Ishikawa (cell line): ENCODE measurements at regions not wholly inside any gene's neighbourhood (a gene's known extent, or its start where the extent isn't known, plus 50 kb on each side); places are given as distances from the start of the nearest gene placed in this dataset.

Experiments used
- CEBPB ChIP-seq: IDR thresholded peaks from 2 replicates; pipeline ENCODE4 v1.6.1; 2012
- CREB1 ChIP-seq: IDR thresholded peaks from 2 replicates; pipeline ENCODE4 v1.6.1; 2012; ENCODE audit warnings: low read depth
- EGR1 ChIP-seq: IDR thresholded peaks from 2 replicates; pipeline ENCODE4 v1.6.1; 2012
- EP300 ChIP-seq: IDR thresholded peaks from 2 replicates; pipeline ENCODE4 v1.6.1; 2012; ENCODE audit warnings: borderline replicate concordance
- FOXM1 ChIP-seq: IDR thresholded peaks from 2 replicates; pipeline ENCODE4 v1.6.1; 2012; ENCODE audit warnings: low read depth, borderline replicate concordance
- MAX ChIP-seq: IDR thresholded peaks from 2 replicates; pipeline ENCODE4 v1.6.1; 2012
- NFIC ChIP-seq: IDR thresholded peaks from 2 replicates; pipeline ENCODE4 v1.6.1; 2012
- RAD21 ChIP-seq: IDR thresholded peaks from 2 replicates; pipeline ENCODE4 v1.6.1; 2012; ENCODE audit warnings: low read depth
- REST ChIP-seq: IDR thresholded peaks from 2 replicates; pipeline ENCODE4 v1.6.1; 2012; ENCODE audit warnings: low read depth, mild to moderate bottlenecking
- TAF1 ChIP-seq: IDR thresholded peaks from 2 replicates; pipeline ENCODE4 v1.6.1; 2012; ENCODE audit warnings: low read depth, mild to moderate bottlenecking
- TCF12 ChIP-seq: IDR thresholded peaks from 2 replicates; pipeline ENCODE4 v1.6.1; 2012; ENCODE audit warnings: low read depth
- TEAD4 ChIP-seq: IDR thresholded peaks from 2 replicates; pipeline ENCODE4 v1.6.1; 2012
- USF1 ChIP-seq: IDR thresholded peaks from 2 replicates; pipeline ENCODE4 v1.6.1; 2012
- YY1 ChIP-seq: IDR thresholded peaks from 2 replicates; pipeline ENCODE4 v1.6.1; 2012; ENCODE audit warnings: low read depth
- ZBTB7A ChIP-seq: IDR thresholded peaks from 2 replicates; pipeline ENCODE4 v1.6.1; 2012; ENCODE audit warnings: low read depth

GRCh38 chr5:84885485-84886258 is 501.0 kb upstream of the EDIL3 start:
- TF ChIP-seq TEAD4 (no peak), TCF12 (no peak), FOXM1 (no peak)

- TF ChIP-seq EGR1 (no peak), NFIC (no peak), ZBTB7A (no peak), REST (no peak)
Measured at GRCh38 chr5:84881737-84882136, 497.1 kb upstream of the EDIL3 start.

- TF ChIP-seq FOXM1 = no peak
- no peak for TF ChIP-seq USF1
- TF ChIP-seq MAX = no peak
- TF ChIP-seq YY1 = no peak
- no peak for TF ChIP-seq REST
- TF ChIP-seq CEBPB = no peak
- no peak for TF ChIP-seq TAF1
- no peak for TF ChIP-seq TCF12
- no peak for TF ChIP-seq NFIC
- TF ChIP-seq EGR1 = no peak
- no peak for TF ChIP-seq EP300
Measured at GRCh38 chr5:84874196-84874595, 489.5 kb upstream of the EDIL3 start.

- no peak for TF ChIP-seq YY1
- TF ChIP-seq EP300 = no peak
- TF ChIP-seq NFIC = no peak
- TF ChIP-seq TEAD4 = no peak
- TF ChIP-seq ZBTB7A = no peak
- no peak for TF ChIP-seq CREB1
- no peak for TF ChIP-seq FOXM1
- TF ChIP-seq CEBPB = no peak
- no peak for TF ChIP-seq TCF12
- TF ChIP-seq EGR1 = no peak
- TF ChIP-seq REST = no peak
Measured at GRCh38 chr5:84872768-84873167, 488.1 kb upstream of the EDIL3 start.

GRCh38 chr5:84870369-84870768 is 485.7 kb upstream of the EDIL3 start:
- no peak for TF ChIP-seq REST
- no peak for TF ChIP-seq TCF12
- TF ChIP-seq TEAD4 = no peak
- no peak for TF ChIP-seq MAX
- no peak for TF ChIP-seq FOXM1
- no peak for TF ChIP-seq EP300
- no peak for TF ChIP-seq ZBTB7A
- no peak for TF ChIP-seq EGR1
- TF ChIP-seq USF1 = no peak
- no peak for TF ChIP-seq NFIC
- TF ChIP-seq CEBPB = no peak
- no peak for TF ChIP-seq YY1
- TF ChIP-seq RAD21 = no peak
- TF ChIP-seq CREB1 = no peak
- no peak for TF ChIP-seq TAF1
